ENCODE measurements at regions not wholly inside any gene's neighbourhood (a gene's known extent, or its start where the extent isn't known, plus 50 kb on each side); places are given as distances from the start of the nearest gene placed in this dataset.

DNA sequence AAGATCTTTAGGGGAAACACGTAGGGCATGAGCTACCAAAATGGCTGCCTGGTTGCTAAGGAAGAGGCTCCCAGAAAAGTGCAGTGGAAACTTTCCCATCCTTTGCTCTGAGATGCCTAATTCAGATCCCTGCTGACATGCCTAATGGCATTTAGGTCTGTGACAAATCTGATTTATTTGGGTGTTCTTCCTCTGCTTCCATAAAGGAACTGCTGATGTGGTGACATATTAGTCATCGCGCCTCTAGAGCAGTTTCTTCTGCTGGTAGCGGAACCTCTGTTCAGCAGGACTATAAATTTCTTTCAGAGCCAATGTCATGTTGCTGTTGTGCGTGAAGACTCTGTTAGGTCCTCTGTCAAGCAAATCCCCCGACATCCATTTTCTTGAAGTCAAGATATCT, 310.0 kb downstream of the PDHA2 start:
- no peak for DNase-seq
- H3K4me3 ChIP-seq (ENCODE audit: insufficient read depth, low read depth, low read length), result no peak overlapping the region
- H3K27me3 ChIP-seq (ENCODE audit: control insufficient read depth, insufficient read depth, low read length), result no peaks in the 10 kb centered on the region
- H3K36me3 ChIP-seq (replicated peaks; ENCODE audit: control insufficient read depth, insufficient read depth, low read length), result no peaks in the 10 kb centered on the region

DNA sequence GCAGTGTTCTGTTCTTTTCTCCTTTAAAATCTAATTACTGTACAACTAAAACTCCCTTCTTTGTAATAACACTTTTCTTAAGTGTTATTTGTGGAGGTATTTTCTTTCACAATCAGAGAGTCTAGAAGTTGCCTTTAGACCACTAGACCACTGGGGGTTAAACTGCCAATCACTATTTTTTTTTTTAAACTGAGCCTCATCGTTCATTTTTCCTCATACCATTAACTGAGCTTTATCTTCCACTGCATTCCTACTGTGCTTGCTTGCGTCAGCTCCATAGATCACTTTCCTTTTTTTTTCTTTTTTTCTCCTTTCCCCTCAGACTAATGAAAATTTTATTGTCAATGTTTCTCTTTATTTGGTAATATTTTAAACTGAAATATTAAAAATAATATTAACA, 310.6 kb downstream of the PDHA2 start:
- Histone ChIP-seq H3K36me3 (replicated peaks; ENCODE audit: control insufficient read depth, insufficient read depth, low read length) (no peaks in the 10 kb centered on the region), H3K27me3 (ENCODE audit: control insufficient read depth, insufficient read depth, low read length) (no peaks in the 10 kb centered on the region), H3K4me3 (ENCODE audit: insufficient read depth, low read depth, low read length) (no peak overlapping the region)
- no peak for DNase-seq

- Histone ChIP-seq H3K4me3 (ENCODE audit: insufficient read depth, low read depth, low read length) (no peak overlapping the region), H3K27me3 (ENCODE audit: control insufficient read depth, insufficient read depth, low read length) (no peaks in the 10 kb centered on the region), H3K36me3 (replicated peaks; ENCODE audit: control insufficient read depth, insufficient read depth, low read length) (no peaks in the 10 kb centered on the region)
- no peak for DNase-seq
Measured at GRCh38 chr4:96152824-96153223, 312.9 kb downstream of the PDHA2 start.

GRCh38 chr4:96154676-96155075, 314.8 kb downstream of the PDHA2 start:
- H3K27me3 ChIP-seq (ENCODE audit: control insufficient read depth, insufficient read depth, low read length), result no peaks in the 10 kb centered on the region
- H3K36me3 ChIP-seq (replicated peaks; ENCODE audit: control insufficient read depth, insufficient read depth, low read length), result no peaks in the 10 kb centered on the region
- H3K4me3 ChIP-seq (ENCODE audit: insufficient read depth, low read depth, low read length), result no peak overlapping the region
- DNase-seq, result no peak

DNA sequence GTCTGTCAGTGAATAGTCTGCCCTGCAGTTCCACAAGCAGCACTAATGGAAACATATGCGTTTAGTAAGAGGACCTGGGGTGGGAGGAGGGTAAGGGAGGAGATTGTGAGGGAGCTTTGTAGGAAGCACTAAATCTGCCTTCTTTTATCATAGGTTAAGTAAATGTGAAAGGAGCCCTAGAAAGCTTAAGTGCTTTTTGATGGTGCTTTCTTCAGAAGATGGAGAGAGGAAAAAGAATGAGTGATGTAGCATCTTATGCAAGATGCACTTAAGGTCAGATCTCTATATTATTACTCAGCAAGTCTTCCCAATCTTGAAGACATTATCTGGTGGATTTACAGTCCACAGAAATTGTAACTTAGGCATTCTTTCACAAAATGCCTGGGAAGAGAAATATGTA, 322.7 kb downstream of the PDHA2 start:
- DNase-seq, result peak; percentile 7
- Histone ChIP-seq H3K27me3 (ENCODE audit: control insufficient read depth, insufficient read depth, low read length) (no peaks in the 10 kb centered on the region), H3K4me3 (ENCODE audit: insufficient read depth, low read depth, low read length) (no peak overlapping the region), H3K36me3 (replicated peaks; ENCODE audit: control insufficient read depth, insufficient read depth, low read length) (no peaks in the 10 kb centered on the region)

- no peak for DNase-seq
- Histone ChIP-seq H3K27me3 (ENCODE audit: control insufficient read depth, insufficient read depth, low read length) (no peaks in the 10 kb centered on the region), H3K4me3 (ENCODE audit: insufficient read depth, low read depth, low read length) (no peak overlapping the region), H3K36me3 (replicated peaks; ENCODE audit: control insufficient read depth, insufficient read depth, low read length) (no peaks in the 10 kb centered on the region)
Measured at GRCh38 chr4:96164814-96165351, 325.0 kb downstream of the PDHA2 start.

- Histone ChIP-seq H3K4me3 (ENCODE audit: insufficient read depth, low read depth, low read length) (no peak overlapping the region), H3K36me3 (replicated peaks; ENCODE audit: control insufficient read depth, insufficient read depth, low read length) (no peaks in the 10 kb centered on the region), H3K27me3 (ENCODE audit: control insufficient read depth, insufficient read depth, low read length) (no peaks in the 10 kb centered on the region)
- no peak for DNase-seq
Measured at GRCh38 chr4:96166806-96167205, 326.9 kb downstream of the PDHA2 start.

DNA sequence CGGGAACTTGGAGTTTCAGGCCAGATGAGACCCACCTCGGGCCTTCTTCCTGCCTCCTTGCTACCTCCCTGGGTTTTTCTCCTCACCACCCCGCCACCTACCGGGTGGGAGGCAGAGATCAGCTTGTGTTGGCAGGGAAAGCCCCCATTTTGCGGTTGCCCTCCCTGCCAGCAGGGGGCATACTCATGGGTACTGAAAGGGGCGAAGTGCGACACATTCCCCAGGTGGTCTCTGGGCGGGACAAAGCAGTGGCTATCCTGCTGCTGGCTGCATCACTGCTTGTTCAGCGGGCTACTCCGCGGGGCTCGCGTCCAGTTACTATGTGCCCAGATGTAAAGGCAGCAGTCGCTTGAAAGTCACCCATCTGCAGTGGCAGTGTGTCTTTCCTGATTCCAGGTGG, 330.3 kb downstream of the PDHA2 start:
- DNase-seq, result peak; percentile 13
- no peak overlapping the region for H3K4me3 ChIP-seq (ENCODE audit: insufficient read depth, low read depth, low read length)
- H3K36me3 ChIP-seq (replicated peaks; ENCODE audit: control insufficient read depth, insufficient read depth, low read length), result no peaks in the 10 kb centered on the region
- H3K27me3 ChIP-seq (ENCODE audit: control insufficient read depth, insufficient read depth, low read length), result no peaks in the 10 kb centered on the region

GRCh38 chr4:96173756-96174155, 333.9 kb downstream of the PDHA2 start:
- Histone ChIP-seq H3K27me3 (ENCODE audit: control insufficient read depth, insufficient read depth, low read length) (no peaks in the 10 kb centered on the region), H3K4me3 (ENCODE audit: insufficient read depth, low read depth, low read length) (no peak overlapping the region), H3K36me3 (replicated peaks; ENCODE audit: control insufficient read depth, insufficient read depth, low read length) (no peaks in the 10 kb centered on the region)
- DNase-seq, result no peak

DNA sequence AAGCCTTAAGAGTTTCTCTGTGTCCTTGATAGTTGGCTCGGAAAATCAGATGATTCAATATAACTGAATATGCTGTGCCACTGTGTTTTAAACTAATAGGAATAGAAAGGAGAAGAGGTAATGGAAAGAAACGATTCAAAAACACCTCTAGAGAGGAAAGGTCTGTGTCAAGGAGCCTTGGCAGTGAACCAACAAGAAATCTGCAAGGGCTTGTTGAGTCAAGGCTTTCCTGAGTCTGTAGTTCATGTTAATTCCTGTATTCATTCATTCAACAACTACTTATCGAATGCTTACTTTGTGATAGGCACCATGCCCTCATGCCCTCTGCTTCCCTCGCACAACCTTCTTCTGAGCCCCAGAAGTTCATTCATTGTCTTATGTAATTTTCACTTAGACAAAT, 336.0 kb downstream of the PDHA2 start:
- no peaks in the 10 kb centered on the region for H3K36me3 ChIP-seq (replicated peaks; ENCODE audit: control insufficient read depth, insufficient read depth, low read length)
- H3K27me3 ChIP-seq (ENCODE audit: control insufficient read depth, insufficient read depth, low read length), result no peaks in the 10 kb centered on the region
- no peak overlapping the region for H3K4me3 ChIP-seq (ENCODE audit: insufficient read depth, low read depth, low read length)
- DNase-seq, result no peak

DNA sequence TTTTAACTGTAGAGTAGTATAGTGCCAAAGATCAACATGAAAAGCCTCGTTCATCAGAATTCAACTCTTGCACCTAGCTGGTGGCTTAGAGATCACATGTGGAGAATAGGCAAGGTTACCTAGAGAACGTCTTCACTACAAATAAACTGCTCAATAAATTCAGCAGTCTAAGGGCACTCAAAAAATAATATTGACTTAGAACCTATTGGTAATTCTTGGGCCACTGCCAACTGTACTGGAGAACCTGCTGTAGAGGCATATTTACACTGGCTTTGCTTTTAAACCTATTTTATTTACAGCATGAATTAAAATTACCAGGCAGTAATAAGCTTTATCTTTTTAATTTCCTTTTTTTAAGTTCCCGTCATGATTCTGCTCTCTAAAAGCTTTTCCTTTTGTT, 343.7 kb downstream of the PDHA2 start:
- Histone ChIP-seq H3K36me3 (replicated peaks; ENCODE audit: control insufficient read depth, insufficient read depth, low read length) (no peaks in the 10 kb centered on the region), H3K4me3 (ENCODE audit: insufficient read depth, low read depth, low read length) (no peak overlapping the region), H3K27me3 (ENCODE audit: control insufficient read depth, insufficient read depth, low read length) (no peaks in the 10 kb centered on the region)
- DNase-seq, result no peak

DNA sequence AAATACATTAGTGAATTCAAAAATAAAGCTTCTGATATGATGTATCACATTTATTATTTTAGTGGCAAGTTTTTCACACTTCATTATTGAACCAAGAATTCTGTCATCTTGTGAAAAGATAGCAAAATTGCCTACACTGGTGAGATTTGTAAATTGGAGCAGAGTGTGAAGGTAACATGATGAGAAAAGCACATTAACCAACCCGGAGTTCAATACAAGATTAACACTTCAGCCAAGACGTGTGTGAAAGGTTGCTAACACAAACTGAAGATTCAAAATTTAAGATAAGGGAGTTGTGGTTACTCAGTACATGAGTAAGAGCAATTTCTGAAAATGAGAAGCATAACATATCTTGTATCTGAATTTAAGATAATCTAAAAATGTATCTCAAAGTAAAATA, 346.7 kb downstream of the PDHA2 start:
- no peaks in the 10 kb centered on the region for H3K36me3 ChIP-seq (replicated peaks; ENCODE audit: control insufficient read depth, insufficient read depth, low read length)
- no peaks in the 10 kb centered on the region for H3K27me3 ChIP-seq (ENCODE audit: control insufficient read depth, insufficient read depth, low read length)
- no peak for DNase-seq
- no peak overlapping the region for H3K4me3 ChIP-seq (ENCODE audit: insufficient read depth, low read depth, low read length)

- H3K27me3 ChIP-seq (ENCODE audit: control insufficient read depth, insufficient read depth, low read length), result no peaks in the 10 kb centered on the region
- no peak overlapping the region for H3K4me3 ChIP-seq (ENCODE audit: insufficient read depth, low read depth, low read length)
- no peaks in the 10 kb centered on the region for H3K36me3 ChIP-seq (replicated peaks; ENCODE audit: control insufficient read depth, insufficient read depth, low read length)
- no peak for DNase-seq
Measured at GRCh38 chr4:96189761-96190160, 349.9 kb downstream of the PDHA2 start.

DNA sequence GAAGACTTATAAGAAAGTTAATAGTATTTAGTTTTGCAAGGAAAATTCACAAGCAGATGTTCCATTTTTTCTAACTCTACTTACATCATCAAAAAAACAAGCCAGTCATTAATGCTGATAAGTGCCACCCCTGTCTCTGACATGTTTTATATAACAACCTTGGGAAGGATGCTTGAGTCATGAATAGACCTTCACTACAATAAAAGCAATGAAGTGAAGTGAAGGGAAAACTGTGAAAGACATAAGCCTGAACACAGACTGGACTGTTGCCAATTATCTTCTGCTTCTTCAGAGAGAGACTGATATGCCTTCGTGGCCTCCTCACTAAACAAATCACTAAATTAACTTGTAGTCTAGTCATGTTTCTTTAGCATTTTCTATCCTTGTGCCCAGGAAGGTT, 353.2 kb downstream of the PDHA2 start:
- Histone ChIP-seq H3K27me3 (ENCODE audit: control insufficient read depth, insufficient read depth, low read length) (no peaks in the 10 kb centered on the region), H3K4me3 (ENCODE audit: insufficient read depth, low read depth, low read length) (no peak overlapping the region), H3K36me3 (replicated peaks; ENCODE audit: control insufficient read depth, insufficient read depth, low read length) (no peaks in the 10 kb centered on the region)
- DNase-seq, result no peak

GRCh38 chr4:96194993-96195392, 355.1 kb downstream of the PDHA2 start:
- no peaks in the 10 kb centered on the region for H3K36me3 ChIP-seq (replicated peaks; ENCODE audit: control insufficient read depth, insufficient read depth, low read length)
- H3K4me3 ChIP-seq (ENCODE audit: insufficient read depth, low read depth, low read length), result no peak overlapping the region
- no peaks in the 10 kb centered on the region for H3K27me3 ChIP-seq (ENCODE audit: control insufficient read depth, insufficient read depth, low read length)
- DNase-seq, result no peak

Measured in H7 (cell line).